ENCODE measurements at regions not wholly inside any gene's neighbourhood (a gene's known extent, or its start where the extent isn't known, plus 50 kb on each side); places are given as distances from the start of the nearest gene placed in this dataset.

DNA sequence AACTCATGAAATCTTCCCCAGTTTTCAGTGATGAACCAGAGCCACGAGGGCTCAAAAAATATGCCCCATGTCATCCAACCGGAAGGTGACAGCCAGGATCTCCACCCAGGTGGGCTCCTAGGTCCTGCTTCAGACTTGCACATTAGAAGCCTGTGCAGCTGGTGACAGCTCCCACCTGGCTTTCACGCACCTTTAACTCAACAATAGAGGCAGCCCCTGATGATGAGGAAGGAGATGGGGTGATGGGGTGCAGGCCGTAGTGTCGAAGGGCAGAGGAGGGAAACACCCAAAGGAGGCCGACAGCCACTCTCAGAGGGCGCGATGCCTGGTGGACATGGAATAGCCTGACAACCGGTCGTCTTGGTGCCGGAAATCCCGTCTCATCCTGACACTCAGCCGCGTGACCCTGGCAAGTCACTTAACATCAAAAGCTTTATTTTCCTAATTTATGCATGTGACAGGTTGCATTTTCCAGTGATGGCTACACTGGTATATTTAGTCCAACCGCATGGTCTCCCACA is 118.0 kb downstream of the SOX1 start:
- TF ChIP-seq CTCF (IDR thresholded peaks at IDR 0.05; ENCODE audit: extremely low read depth in 1 of 2, insufficient read depth in 1 of 2, low read depth in 1 of 2, low read length in 2 of 2) (no peak), EZH2 (IDR thresholded peaks at IDR 0.05; ENCODE audit: borderline replicate concordance, low read depth, low read length, severe bottlenecking) (no peak), POLR2AphosphoS5 (IDR thresholded peaks at IDR 0.05; ENCODE audit: insufficient read depth, low read depth, low read length) (no peak), GATA2 (IDR thresholded peaks at IDR 0.05; ENCODE audit: insufficient read depth, insufficient read length, low read depth, low read length) (no peak), POLR2A (IDR thresholded peaks at IDR 0.05; ENCODE audit: low read depth, low read length) (no peak), JUN (IDR thresholded peaks at IDR 0.05; ENCODE audit: borderline replicate concordance, insufficient read depth, insufficient read length, low read depth) (no peak)
